Stimulated activated CD8-positive, alpha-beta memory T cell treated with anti-CD3 and anti-CD28 coated beads, Interleukin-4, amount 100 ng/mL, for 1 hour (primary cell): ENCODE measurements at regions not wholly inside any gene's neighbourhood (a gene's known extent, or its start where the extent isn't known, plus 50 kb on each side); places are given as distances from the start of the nearest gene placed in this dataset.

Experiments used
- DNase-seq, 2 donors: peaks; one replicate each; pipeline ENCODE4 v3.0.0-alpha.2; 2020; ENCODE audit warnings: low read depth in 2 of 2, low spot score in 1 of 2

GRCh38 chr13:78239714-78240113 lies 321.1 kb upstream of the EDNRB start:
- DNase-seq: no peak

DNA sequence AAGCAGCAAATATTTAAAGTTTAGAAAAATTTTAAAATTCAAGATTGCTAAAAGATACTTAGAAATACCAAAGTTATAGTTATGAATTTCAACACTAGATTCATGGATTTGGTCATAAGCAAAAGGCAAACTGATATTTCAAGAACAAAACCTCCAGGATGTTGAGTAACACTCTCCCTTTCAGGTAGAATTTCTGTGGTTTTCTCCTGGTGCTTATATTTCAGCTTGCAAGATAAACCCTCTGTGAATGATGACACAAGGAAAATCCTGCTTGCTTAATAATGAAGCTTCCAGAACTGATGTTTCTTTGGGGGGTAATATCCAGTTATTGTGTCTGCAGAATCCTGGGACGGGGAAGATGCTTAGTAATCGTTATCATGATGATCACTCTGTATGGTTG lies 320.3 kb upstream of the EDNRB start:
- no peak for DNase-seq

DNA sequence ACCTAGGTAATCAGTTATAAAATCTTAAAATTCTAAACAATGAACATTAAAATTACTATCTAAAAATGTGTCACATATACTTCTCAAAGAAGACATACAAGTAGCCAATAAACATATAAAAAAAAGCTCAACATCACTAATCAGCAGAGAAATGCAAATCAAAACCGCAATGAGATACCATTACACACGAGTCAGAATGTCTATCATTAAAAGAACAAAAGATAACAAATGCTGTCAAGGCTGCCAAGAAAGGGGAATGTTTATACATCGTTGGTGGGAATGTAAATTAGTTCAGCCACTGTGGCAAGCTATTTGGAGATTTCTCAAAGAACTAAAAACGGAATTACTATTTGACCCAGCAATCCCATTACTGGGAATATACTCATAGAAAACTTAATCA lies 310.3 kb upstream of the EDNRB start:
- no peak for DNase-seq

DNA sequence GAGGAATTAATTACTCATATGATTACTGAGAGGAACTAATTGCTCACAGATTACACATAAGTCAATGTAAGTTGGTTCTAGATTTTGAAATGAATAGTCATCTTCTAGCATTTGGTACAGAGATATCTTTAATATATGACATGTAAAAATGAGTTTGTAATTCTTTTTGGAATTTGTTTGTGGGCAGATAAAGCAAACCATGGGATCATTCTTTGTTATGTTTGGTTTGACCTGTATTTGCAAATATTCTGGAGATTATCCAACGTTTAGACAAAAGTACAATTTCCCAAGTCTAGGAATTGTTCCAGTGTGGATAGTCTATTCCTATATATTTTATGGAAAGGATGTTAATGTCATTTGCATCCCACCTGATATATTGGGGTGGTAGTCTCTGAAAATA lies 309.6 kb upstream of the EDNRB start:
- DNase-seq: no peak

DNA sequence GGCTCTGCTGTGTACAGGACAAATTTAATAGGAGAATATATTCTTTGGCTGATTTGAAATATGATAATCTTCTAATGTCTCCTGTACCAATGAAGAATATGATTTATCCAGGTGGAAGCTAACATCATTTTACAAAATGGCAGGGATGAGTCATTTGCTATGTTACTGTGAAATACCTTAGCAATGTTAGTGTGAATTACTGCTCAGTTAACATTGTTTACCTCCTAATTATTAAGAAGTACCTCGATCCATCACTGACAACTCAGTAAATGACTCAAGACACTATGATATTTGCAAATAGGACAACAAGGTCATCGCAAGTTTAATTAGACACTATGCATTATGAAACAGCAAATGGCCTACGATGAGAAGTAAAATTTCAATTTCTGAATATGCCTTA lies 309.1 kb upstream of the EDNRB start:
- no peak for DNase-seq

DNA sequence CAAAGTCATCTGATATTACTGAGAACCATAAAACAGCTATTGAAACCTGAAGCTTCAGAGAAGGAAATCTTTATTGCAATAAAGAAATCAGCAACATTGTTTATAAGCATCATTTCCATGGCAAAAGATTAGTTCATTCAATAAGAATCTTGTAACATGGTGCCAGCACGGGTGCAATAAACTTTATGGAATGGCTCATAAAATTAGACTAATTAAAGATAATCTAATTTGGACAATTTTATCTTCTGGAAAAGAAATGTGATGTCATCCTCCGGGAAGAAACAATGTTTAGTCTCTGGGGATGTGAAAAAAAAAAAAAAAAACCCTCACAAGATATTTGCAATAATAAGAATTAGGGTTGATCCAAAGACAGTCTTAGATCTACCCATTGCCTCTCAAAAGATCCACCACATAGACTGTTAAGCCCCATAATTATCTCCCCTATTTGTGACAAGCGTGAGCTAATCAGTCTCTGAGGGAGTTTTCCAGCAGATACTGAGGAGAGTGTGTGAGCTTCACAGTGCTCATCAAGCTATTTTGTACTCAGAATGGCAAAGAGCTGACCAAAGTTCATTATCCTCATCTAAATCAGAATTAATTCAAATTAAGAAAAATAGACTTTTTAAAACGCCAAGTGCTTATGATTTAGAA lies 297.0 kb upstream of the EDNRB start:
- no peak for DNase-seq

GRCh38 chr13:78201411-78201810 lies 282.8 kb upstream of the EDNRB start:
- DNase-seq: no peak

GRCh38 chr13:78198821-78199220 lies 280.2 kb upstream of the EDNRB start:
- DNase-seq: no peak

DNA sequence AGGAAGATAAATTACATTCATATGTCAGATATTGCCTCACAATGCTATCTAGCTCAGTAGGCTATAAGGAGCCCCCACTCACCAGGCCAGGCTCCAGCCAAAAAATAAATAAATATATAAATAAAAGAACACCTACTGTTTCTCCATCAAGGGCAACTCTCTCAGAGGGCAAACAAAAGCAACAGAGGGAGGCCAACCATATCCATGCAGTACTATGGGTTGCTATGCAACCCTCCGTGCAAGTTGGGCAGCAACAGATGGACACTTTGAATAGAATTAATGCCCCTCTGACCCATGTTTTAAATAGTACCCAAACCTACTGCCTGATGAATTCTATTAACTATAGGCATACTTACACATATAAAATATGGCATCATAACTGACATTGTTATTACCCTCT lies 279.8 kb upstream of the EDNRB start:
- no peak for DNase-seq

- no peak for DNase-seq
Measured at GRCh38 chr13:78197231-78197630, 278.6 kb upstream of the EDNRB start.

DNA sequence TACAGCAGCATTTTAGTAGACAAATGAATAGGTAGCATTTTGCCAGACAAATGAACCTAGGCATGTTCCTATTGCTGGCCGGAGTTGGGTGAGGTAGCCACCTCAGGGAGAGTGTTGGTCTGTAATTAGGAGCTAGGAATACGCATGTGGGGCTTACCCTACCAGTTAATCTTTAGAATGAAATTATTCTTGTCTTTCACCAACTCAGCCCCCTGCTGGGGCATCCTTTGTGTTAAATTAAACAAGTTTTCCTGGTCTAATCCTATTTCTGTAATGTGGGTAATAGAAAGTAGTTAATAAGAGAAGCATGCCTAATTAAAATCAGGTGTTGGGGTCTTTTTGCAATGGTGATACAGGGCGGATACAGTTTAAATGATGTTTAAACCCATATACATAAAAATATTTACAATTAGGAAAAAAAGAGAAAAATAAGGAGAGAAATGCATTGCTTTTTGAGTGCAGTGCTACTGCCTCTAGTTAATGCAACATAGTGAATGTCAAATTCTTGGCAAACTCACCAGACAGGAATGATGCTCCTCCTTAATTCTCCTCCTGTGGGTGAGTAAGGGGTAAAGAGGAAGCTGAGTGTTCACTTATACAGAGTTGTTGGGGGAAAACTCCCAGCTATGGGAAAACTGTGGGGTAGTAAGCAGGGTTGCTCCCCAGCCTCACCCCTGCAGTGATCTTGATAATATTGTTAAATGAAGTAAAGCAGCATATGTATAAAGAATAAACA lies 276.4 kb upstream of the EDNRB start:
- DNase-seq: no peak

- no peak for DNase-seq
Measured at GRCh38 chr13:78193846-78194245, 275.2 kb upstream of the EDNRB start.

DNA sequence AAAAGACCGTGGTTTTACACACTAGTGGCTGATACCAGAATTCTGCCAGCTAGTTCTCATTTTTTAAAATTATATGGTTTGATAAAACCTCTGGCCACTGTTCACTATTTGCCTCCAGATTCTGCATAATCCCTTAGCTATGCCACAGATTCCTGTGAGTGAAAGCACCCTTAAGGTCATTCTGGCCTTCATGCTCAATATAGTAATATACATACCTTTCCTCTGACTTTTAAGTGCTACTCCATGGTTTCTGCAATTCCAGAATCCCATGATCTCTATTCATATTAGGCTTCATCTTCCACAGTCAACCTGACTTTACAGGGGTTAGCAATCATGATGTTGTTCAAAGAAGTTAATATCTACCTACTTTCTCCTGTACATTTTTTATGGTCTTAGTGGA lies 274.1 kb upstream of the EDNRB start:
- DNase-seq: no peak

GRCh38 chr13:78190296-78190695 lies 271.7 kb upstream of the EDNRB start:
- no peak for DNase-seq

DNA sequence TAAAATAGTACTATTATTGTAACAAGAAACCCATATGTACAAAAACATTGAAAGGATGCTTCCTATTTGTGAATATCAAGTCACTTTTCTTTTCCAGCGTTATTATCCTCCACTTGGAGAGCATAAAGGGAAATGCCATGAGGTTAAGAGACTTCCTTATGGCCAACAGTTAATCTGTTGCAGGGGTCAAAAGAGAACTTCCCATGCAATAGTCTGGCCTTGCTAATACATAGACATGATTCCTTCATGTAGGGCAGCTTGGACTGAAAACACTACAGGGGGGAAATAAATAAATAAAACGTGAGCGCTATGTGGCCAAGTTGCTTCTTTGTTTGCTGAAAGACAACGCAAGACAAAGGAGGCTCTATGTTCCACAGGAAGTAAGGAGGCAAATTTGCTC lies 269.1 kb upstream of the EDNRB start:
- DNase-seq: no peak

GRCh38 chr13:78185700-78186099 lies 267.1 kb upstream of the EDNRB start:
- no peak for DNase-seq

DNA sequence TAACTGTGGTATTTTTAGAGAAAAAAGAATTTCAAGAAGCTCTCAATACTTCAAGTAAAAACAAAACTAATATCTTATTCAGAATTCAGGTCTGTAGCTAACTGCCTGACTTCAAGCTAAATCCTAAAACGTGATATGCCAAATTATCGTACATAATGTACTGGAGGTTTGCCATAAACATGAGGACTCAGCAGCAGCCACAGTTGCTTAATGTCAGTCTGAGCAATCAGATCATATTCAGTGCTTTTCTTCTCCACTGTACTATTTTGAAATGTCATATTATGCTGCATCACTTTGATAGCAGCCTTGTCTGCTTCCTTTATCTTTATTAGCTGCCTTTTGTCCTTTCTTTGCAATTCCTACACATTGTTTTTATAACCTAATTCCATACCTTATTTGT lies 265.1 kb upstream of the EDNRB start:
- DNase-seq: no peak

DNA sequence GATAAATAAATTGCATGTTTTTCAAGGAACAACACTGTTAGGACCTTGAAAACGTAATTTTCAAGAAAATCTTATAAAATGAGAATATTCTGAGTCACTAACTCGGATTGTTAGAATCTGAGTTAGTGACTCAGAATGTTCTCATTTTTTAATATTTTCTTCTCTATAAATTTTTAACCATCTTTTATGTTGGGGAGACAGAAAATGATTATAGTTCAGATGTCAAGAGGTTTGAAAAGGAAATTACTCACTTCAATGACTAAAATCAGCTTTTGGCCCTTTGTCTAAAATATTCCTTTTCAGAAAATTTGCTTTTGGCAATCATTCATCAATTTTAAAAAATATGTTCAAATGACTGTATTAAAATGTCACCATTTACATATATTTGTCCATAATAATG lies 264.2 kb upstream of the EDNRB start:
- no peak for DNase-seq

DNA sequence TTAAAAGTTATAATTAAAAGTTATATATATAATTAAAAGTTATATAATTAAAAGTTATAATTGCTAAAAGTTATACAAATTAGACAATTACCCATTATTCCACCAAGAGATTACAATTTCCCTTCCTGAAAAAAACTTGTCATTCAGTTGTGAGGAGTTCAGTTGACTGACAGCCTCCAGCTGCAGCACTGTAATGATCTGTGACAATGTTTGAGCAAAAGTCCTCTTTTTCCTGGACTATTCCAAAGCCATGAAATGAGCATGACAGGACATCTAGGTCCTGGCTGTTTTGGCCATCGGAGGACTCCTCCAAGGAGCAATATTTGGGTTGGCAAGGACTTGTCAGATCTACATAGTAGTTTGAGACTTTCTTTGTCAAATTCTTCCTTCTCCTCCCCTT lies 258.7 kb upstream of the EDNRB start:
- DNase-seq: no peak

DNA sequence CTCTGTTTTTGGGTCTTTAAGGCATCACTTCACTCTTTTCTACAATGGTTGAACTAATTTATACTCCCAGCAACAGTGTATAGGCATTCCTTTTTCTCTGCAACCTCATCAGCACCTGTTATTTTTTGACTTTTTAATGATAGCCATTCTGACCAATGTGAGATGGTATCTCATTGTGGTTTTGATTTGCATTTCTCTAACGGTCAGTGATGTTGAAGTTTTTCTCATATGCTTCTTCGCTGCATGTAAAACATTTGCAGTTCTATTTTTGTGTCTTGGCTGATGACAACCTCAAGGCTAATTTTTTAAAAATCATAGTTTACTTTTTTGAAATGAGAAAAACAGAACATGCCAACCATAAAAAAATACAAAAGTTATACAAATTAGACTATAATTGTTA lies 258.2 kb upstream of the EDNRB start:
- no peak for DNase-seq

GRCh38 chr13:78169386-78169785 lies 250.8 kb upstream of the EDNRB start:
- no peak for DNase-seq

GRCh38 chr13:78168981-78169380 lies 250.3 kb upstream of the EDNRB start:
- no peak for DNase-seq

DNA sequence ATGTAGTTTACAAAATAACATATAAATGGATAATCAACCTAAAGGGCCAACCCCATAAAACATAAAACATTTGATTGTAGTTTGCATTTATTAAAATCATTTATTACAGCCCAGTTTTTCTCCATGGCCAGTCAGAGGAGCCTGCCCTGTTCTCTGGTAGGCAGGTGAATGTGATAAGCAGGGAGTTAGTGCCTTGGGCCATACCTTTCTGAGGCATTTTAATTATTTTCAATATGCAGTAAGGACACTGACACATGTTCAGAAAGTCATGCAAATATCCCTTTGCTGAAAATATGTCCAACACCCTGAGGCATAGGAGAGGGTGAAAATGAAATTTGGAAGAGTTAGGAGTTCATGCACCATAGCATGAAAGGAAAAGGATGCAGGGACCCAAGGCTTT lies 242.6 kb upstream of the EDNRB start:
- no peak for DNase-seq
